ENCODE measurements at regions not wholly inside any gene's neighbourhood (a gene's known extent, or its start where the extent isn't known, plus 50 kb on each side); places are given as distances from the start of the nearest gene placed in this dataset.

- TF ChIP-seq CTCF (IDR thresholded peaks at IDR 0.05) (no peak), POLR2AphosphoS5 (IDR thresholded peaks at IDR 0.05) (no peak), POLR2A (IDR thresholded peaks at IDR 0.05) (no peak)
Observed at GRCh38 chr7:46811529-46811928, 770.4 kb downstream of the TNS3 start.
